BLaER1 (cell line): ENCODE measurements at regions not wholly inside any gene's neighbourhood (a gene's known extent, or its start where the extent isn't known, plus 50 kb on each side); places are given as distances from the start of the nearest gene placed in this dataset.
"Not testable (repeated sequence)": the region's sequence is repeated elsewhere in the genome, so short reads cannot be mapped to it uniquely, and the experiment has no call there.

Source experiments
- H3K27ac ChIP-seq: shearing (Covaris generic); formaldehyde crosslinking; 2 replicates; pipeline ENCODE4 v1.8.1; 2022
- H3K27me3 ChIP-seq: shearing (Covaris generic); formaldehyde crosslinking; 2 replicates; pipeline ENCODE4 v1.8.1; 2022
- H3K36me3 ChIP-seq: shearing (Covaris generic); formaldehyde crosslinking; 2 replicates; pipeline ENCODE4 v1.8.1; 2022
- H3K4me1 ChIP-seq: shearing (Covaris generic); formaldehyde crosslinking; 2 replicates; pipeline ENCODE4 v1.8.1; 2022
- H3K4me2 ChIP-seq: shearing (Covaris generic); formaldehyde crosslinking; 2 replicates; pipeline ENCODE4 v1.8.1; 2022
- H3K4me3 ChIP-seq: shearing (Covaris generic); formaldehyde crosslinking; 2 replicates; pipeline ENCODE4 v1.8.1; 2022
- H3K9ac ChIP-seq: shearing (Covaris generic); formaldehyde crosslinking; 2 replicates; pipeline ENCODE4 v1.8.1; 2022
- H3K9me3 ChIP-seq: shearing (Covaris generic); formaldehyde crosslinking; 2 replicates; pipeline ENCODE4 v1.8.1; 2022
- H4K20me1 ChIP-seq: shearing (Covaris generic); formaldehyde crosslinking; 2 replicates; pipeline ENCODE4 v1.8.1; 2022
- Cebpa-rat ChIP-seq: shearing (Covaris generic); IDR thresholded peaks from 2 replicates; pipeline ENCODE4 v1.8.1; 2022

GRCh38 chrX:118250445-118250844, 95.5 kb upstream of the WDR44 start:
- H3K9me3 ChIP-seq: no peaks in the 10 kb centered on the region
- H3K4me3 ChIP-seq: no peak overlapping the region
- H3K27ac ChIP-seq: no peak overlapping the region
- no peak for TF ChIP-seq Cebpa-rat
- no peaks in the 10 kb centered on the region for H4K20me1 ChIP-seq
- no peak overlapping the region for H3K4me2 ChIP-seq
- no peaks in the 10 kb centered on the region for H3K4me1 ChIP-seq
- no peaks in the 10 kb centered on the region for H3K36me3 ChIP-seq
- H3K9ac ChIP-seq: no peak overlapping the region
- H3K27me3 ChIP-seq: no peaks in the 10 kb centered on the region

- Histone ChIP-seq H3K9ac (no peak overlapping the region), H3K4me2 (no peak overlapping the region), H3K9me3 (no peaks in the 10 kb centered on the region), H3K36me3 (no peaks in the 10 kb centered on the region), H4K20me1 (no peaks in the 10 kb centered on the region), H3K4me1 (no peaks in the 10 kb centered on the region), H3K4me3 (no peak overlapping the region), H3K27ac (no peak overlapping the region), H3K27me3 (no peaks in the 10 kb centered on the region)
- TF ChIP-seq Cebpa-rat: no peak
Observed at GRCh38 chrX:118251271-118251670, 94.6 kb upstream of the WDR44 start.

GRCh38 chrX:118252967-118253366, 92.9 kb upstream of the WDR44 start:
- Histone ChIP-seq H3K27ac (no peak overlapping the region), H3K4me2 (no peak overlapping the region), H3K36me3 (no peaks in the 10 kb centered on the region), H3K9me3 (no peaks in the 10 kb centered on the region), H3K27me3 (no peaks in the 10 kb centered on the region), H3K9ac (no peak overlapping the region), H3K4me1 (no peaks in the 10 kb centered on the region), H3K4me3 (no peak overlapping the region), H4K20me1 (no peaks in the 10 kb centered on the region)
- no peak for TF ChIP-seq Cebpa-rat

GRCh38 chrX:118254611-118255010, 91.3 kb upstream of the WDR44 start:
- H3K9me3 ChIP-seq: no peaks in the 10 kb centered on the region
- H3K36me3 ChIP-seq: no peaks in the 10 kb centered on the region
- H3K4me1 ChIP-seq: no peaks in the 10 kb centered on the region
- no peaks in the 10 kb centered on the region for H3K27me3 ChIP-seq
- no peak overlapping the region for H3K4me3 ChIP-seq
- no peak overlapping the region for H3K27ac ChIP-seq
- H3K9ac ChIP-seq: no peak overlapping the region
- H4K20me1 ChIP-seq: no peaks in the 10 kb centered on the region
- no peak overlapping the region for H3K4me2 ChIP-seq
- no peak for TF ChIP-seq Cebpa-rat

GRCh38 chrX:118255921-118256320, 90.0 kb upstream of the WDR44 start:
- no peaks in the 10 kb centered on the region for H3K27me3 ChIP-seq
- no peaks in the 10 kb centered on the region for H3K9me3 ChIP-seq

GRCh38 chrX:118257781-118258180, 88.1 kb upstream of the WDR44 start:
- no peak for TF ChIP-seq Cebpa-rat
- H3K9me3 ChIP-seq: no peaks in the 10 kb centered on the region
- no peak overlapping the region for H3K4me3 ChIP-seq
- no peak overlapping the region for H3K9ac ChIP-seq
- H3K4me2 ChIP-seq: no peak overlapping the region
- H3K27ac ChIP-seq: no peak overlapping the region
- no peaks in the 10 kb centered on the region for H4K20me1 ChIP-seq
- no peaks in the 10 kb centered on the region for H3K36me3 ChIP-seq
- no peaks in the 10 kb centered on the region for H3K4me1 ChIP-seq
- H3K27me3 ChIP-seq: no peaks in the 10 kb centered on the region

More at GRCh38 chrX:118255921-118256320, 90.0 kb upstream of the WDR44 start:
- no peaks in the 10 kb centered on the region for H3K4me1 ChIP-seq
- TF ChIP-seq Cebpa-rat: no peak
- no peak overlapping the region for H3K4me2 ChIP-seq
- no peak overlapping the region for H3K4me3 ChIP-seq
- no peak overlapping the region for H3K27ac ChIP-seq
- H3K36me3 ChIP-seq: no peaks in the 10 kb centered on the region
- H4K20me1 ChIP-seq: no peaks in the 10 kb centered on the region
- H3K9ac ChIP-seq: no peak overlapping the region

- no peak overlapping the region for H3K9ac ChIP-seq
- H3K4me2 ChIP-seq: no peak overlapping the region
- no peaks in the 10 kb centered on the region for H3K36me3 ChIP-seq
- no peak overlapping the region for H3K27ac ChIP-seq
- TF ChIP-seq Cebpa-rat: no peak
- no peaks in the 10 kb centered on the region for H3K9me3 ChIP-seq
- H3K4me1 ChIP-seq: no peaks in the 10 kb centered on the region
- H3K27me3 ChIP-seq: no peaks in the 10 kb centered on the region
- no peaks in the 10 kb centered on the region for H4K20me1 ChIP-seq
- no peak overlapping the region for H3K4me3 ChIP-seq
Observed at GRCh38 chrX:118259213-118259612, 86.7 kb upstream of the WDR44 start.

GRCh38 chrX:118261151-118261550, 84.8 kb upstream of the WDR44 start:
- H3K4me2 ChIP-seq: no peak overlapping the region
- no peaks in the 10 kb centered on the region for H3K9me3 ChIP-seq
- TF ChIP-seq Cebpa-rat: no peak
- H3K4me3 ChIP-seq: no peak overlapping the region
- H3K27ac ChIP-seq: no peak overlapping the region
- no peak overlapping the region for H3K9ac ChIP-seq
- H3K36me3 ChIP-seq: no peaks in the 10 kb centered on the region
- no peaks in the 10 kb centered on the region for H3K27me3 ChIP-seq
- no peaks in the 10 kb centered on the region for H3K4me1 ChIP-seq
- H4K20me1 ChIP-seq: no peaks in the 10 kb centered on the region

- Histone ChIP-seq H3K9me3 (0 out of 2 replicates have a peak, but pooled peaks cover 3% of the 10 kb centered on the region), H3K9ac (no peak overlapping the region), H3K36me3 (no peaks in the 10 kb centered on the region), H3K4me2 (no peak overlapping the region), H4K20me1 (no peaks in the 10 kb centered on the region), H3K4me1 (no peaks in the 10 kb centered on the region), H3K27me3 (no peaks in the 10 kb centered on the region), H3K27ac (no peak overlapping the region), H3K4me3 (no peak overlapping the region)
- TF ChIP-seq Cebpa-rat: no peak
Observed at GRCh38 chrX:118271775-118272174, 74.1 kb upstream of the WDR44 start.

- Histone ChIP-seq H3K27me3 (no peaks in the 10 kb centered on the region), H3K9ac (no peak overlapping the region), H3K36me3 (no peaks in the 10 kb centered on the region), H3K4me2 (no peak overlapping the region), H3K4me3 (no peak overlapping the region), H3K4me1 (no peaks in the 10 kb centered on the region), H3K9me3 (0 out of 2 replicates have a peak, but pooled peaks cover 3% of the 10 kb centered on the region), H3K27ac (no peak overlapping the region), H4K20me1 (no peaks in the 10 kb centered on the region)
- TF ChIP-seq Cebpa-rat: no peak; the same call in 1 of the 2 replicates
Observed at GRCh38 chrX:118272242-118272641, 73.7 kb upstream of the WDR44 start.

GRCh38 chrX:118286066-118286762, 59.7 kb upstream of the WDR44 start:
- Histone ChIP-seq H3K4me2 (no peak overlapping the region), H3K27ac (no peak overlapping the region), H3K9me3 (no peaks in the 10 kb centered on the region), H3K4me1 (no peaks in the 10 kb centered on the region), H3K27me3 (no peaks in the 10 kb centered on the region), H4K20me1 (no peaks in the 10 kb centered on the region), H3K9ac (no peak overlapping the region), H3K4me3 (no peak overlapping the region), H3K36me3 (no peaks in the 10 kb centered on the region)
- TF ChIP-seq Cebpa-rat: no peak

- not testable (repeated sequence) for H3K27me3 ChIP-seq, H3K9ac ChIP-seq, H3K4me2 ChIP-seq, H3K36me3 ChIP-seq, H3K4me3 ChIP-seq, H4K20me1 ChIP-seq, H3K27ac ChIP-seq, H3K4me1 ChIP-seq
- peaks cover 19% of the 10 kb centered on the region for H3K9me3 ChIP-seq
Observed at GRCh38 chrX:118295818-118296217, 50.1 kb upstream of the WDR44 start.
